ENCODE measurements at regions not wholly inside any gene's neighbourhood (a gene's known extent, or its start where the extent isn't known, plus 50 kb on each side); places are given as distances from the start of the nearest gene placed in this dataset.

- TF ChIP-seq NFRKB (IDR thresholded peaks at IDR 0.05) (no peak), FOXA1 (IDR thresholded peaks at IDR 0.05) (no peak), TARDBP (IDR thresholded peaks at IDR 0.05) (no peak), SP1 (IDR thresholded peaks at IDR 0.05) (no peak), SUZ12 (IDR thresholded peaks at IDR 0.05) (no peak), BHLHE40 (IDR thresholded peaks at IDR 0.05; ENCODE audit: borderline replicate concordance) (no peak), PKNOX1 (IDR thresholded peaks at IDR 0.05) (no peak), FOXM1 (IDR thresholded peaks at IDR 0.05; ENCODE audit: borderline replicate concordance) (no peak), ELF4 (IDR thresholded peaks at IDR 0.05) (no peak), LEF1 (IDR thresholded peaks at IDR 0.05; ENCODE audit: borderline replicate concordance) (no peak), HDGF (IDR thresholded peaks at IDR 0.05; ENCODE audit: borderline replicate concordance) (no peak), FOXK2 (IDR thresholded peaks at IDR 0.05) (no peak)
Observed at GRCh38 chr21:27807596-27807995, 840.7 kb upstream of the ADAMTS5 start.

All from HEK293T (cell line).